ENCODE measurements at regions not wholly inside any gene's neighbourhood (a gene's known extent, or its start where the extent isn't known, plus 50 kb on each side); places are given as distances from the start of the nearest gene placed in this dataset.

DNA sequence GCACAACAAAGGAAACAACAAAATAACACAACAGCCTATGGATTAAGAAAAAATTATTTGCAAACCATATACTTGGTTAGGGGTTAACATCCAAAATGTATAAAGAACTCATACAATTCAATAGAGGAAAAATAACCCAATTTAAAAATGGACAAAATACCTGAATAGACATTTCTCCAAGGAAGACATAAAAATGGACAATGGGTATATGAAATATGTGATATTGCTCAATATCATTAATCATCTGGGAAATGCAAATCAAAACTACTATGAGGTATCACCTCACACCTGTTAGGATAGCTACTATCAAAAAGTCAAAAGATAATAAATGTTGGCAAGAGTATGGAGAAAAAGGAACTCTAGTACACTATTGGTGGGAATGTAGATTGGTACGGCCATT is 71.0 kb upstream of the THRB start:
- no peak for TF ChIP-seq POLR2A (IDR thresholded peaks at IDR 0.05)
- no peak for TF ChIP-seq CTCF (IDR thresholded peaks at IDR 0.05)

All from testis (tissue), 2 donors.